Breast epithelium (tissue), 3 donors: ENCODE measurements at regions not wholly inside any gene's neighbourhood (a gene's known extent, or its start where the extent isn't known, plus 50 kb on each side); places are given as distances from the start of the nearest gene placed in this dataset.

Experiments used
- POLR2AphosphoS5 ChIP-seq, 3 donors: sonication (generic); formaldehyde crosslinking; IDR thresholded peaks; one replicate each; pipeline ENCODE4 v1.6.1; 2017; ENCODE audit warnings: antibody characterized with exemption in 3 of 3
- TF ChIP-seq, protein P1 (sequence below), 3 donors: fragments of 450-650 bp; IDR thresholded peaks; one replicate each; pipeline ENCODE4 v1.5.1; 2016 to 2017; ENCODE audit warnings: antibody characterized with exemption in 3 of 3, mild to moderate bottlenecking in 3 of 3, moderate library complexity in 3 of 3

DNA sequence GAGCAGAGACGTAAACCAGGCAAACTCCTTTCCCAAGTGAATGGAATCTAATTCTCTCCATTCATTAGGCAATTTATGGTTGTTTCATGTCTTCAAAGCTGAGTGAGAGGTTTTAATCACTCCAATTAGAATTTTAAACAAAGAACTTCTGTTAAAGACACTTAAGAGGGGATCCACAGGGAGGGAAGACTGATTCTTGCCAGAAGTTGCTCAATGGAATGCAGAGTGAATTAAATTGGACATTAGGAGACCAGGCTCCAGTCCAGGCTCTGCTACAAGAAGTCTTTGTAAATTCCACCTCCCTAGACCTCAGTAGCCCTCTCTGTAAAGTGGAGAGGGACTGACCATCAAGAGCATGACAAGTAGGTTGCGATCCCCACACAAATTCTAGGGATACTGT, 130.7 kb upstream of the TMEM72 start:
- no peak for TF ChIP-seq POLR2AphosphoS5 (IDR thresholded peaks at IDR 0.05)
- TF ChIP-seq, protein P1, sequence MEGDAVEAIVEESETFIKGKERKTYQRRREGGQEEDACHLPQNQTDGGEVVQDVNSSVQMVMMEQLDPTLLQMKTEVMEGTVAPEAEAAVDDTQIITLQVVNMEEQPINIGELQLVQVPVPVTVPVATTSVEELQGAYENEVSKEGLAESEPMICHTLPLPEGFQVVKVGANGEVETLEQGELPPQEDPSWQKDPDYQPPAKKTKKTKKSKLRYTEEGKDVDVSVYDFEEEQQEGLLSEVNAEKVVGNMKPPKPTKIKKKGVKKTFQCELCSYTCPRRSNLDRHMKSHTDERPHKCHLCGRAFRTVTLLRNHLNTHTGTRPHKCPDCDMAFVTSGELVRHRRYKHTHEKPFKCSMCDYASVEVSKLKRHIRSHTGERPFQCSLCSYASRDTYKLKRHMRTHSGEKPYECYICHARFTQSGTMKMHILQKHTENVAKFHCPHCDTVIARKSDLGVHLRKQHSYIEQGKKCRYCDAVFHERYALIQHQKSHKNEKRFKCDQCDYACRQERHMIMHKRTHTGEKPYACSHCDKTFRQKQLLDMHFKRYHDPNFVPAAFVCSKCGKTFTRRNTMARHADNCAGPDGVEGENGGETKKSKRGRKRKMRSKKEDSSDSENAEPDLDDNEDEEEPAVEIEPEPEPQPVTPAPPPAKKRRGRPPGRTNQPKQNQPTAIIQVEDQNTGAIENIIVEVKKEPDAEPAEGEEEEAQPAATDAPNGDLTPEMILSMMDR (IDR thresholded peaks at IDR 0.05): no peak
